Muscle layer of colon (tissue), 2 donors: ENCODE measurements at regions not wholly inside any gene's neighbourhood (a gene's known extent, or its start where the extent isn't known, plus 50 kb on each side); places are given as distances from the start of the nearest gene placed in this dataset.

Experiments used
- H3K27ac ChIP-seq: one replicate; pipeline ENCODE4 v1.7.0; 2013; ENCODE audit warnings: low read depth, mild to moderate bottlenecking, low read length, moderate library complexity
- H3K27me3 ChIP-seq, 2 donors: one replicate each; pipeline ENCODE4 v1.7.0; 2013; ENCODE audit warnings: low read length in 2 of 2, mild to moderate bottlenecking in 2 of 2; ENCODE audit not compliant: insufficient read depth in 2 of 2, control insufficient read depth in 1 of 2
- H3K36me3 ChIP-seq: one replicate; pipeline ENCODE4 v1.7.0; 2013; ENCODE audit warnings: mild to moderate bottlenecking, low read length; ENCODE audit not compliant: insufficient read depth
- H3K4me1 ChIP-seq: one replicate; pipeline ENCODE4 v1.7.0; 2013; ENCODE audit warnings: mild to moderate bottlenecking, low read length; ENCODE audit not compliant: insufficient read depth
- H3K4me3 ChIP-seq, 2 donors: one replicate each; pipeline ENCODE4 v1.7.0; 2013; ENCODE audit warnings: low read length in 2 of 2, low read depth in 1 of 2, mild to moderate bottlenecking in 1 of 2, moderate library complexity in 1 of 2
- H3K9ac ChIP-seq: one replicate; pipeline ENCODE4 v1.7.0; 2013; ENCODE audit warnings: low read length
- H3K9me3 ChIP-seq: one replicate; pipeline ENCODE4 v1.7.0; 2013; ENCODE audit warnings: mild to moderate bottlenecking, low read length
- donor health status: abdominal sarcoma.
- donor health status: Adenocarcinoma of cecum.

DNA sequence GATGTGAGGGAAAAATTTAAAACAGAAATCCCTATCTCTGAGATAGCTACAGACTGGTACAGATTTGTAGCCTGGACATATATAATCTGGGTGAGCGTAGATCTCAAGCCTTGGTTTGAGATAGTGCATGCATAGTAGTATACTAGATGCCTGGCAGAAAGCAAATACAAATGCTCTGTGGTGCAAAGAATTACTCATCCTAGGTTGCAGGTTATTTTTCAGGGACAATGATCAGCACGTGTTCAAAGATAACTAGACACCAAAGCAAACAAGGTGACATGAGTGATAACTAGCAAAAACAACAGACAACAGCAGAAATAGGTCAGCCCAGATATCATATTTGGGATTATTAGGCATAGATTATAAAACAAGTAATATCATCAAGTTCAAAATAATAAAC lies 292.5 kb downstream of the HLX start:
- H3K4me3 ChIP-seq: no peak overlapping the region

GRCh38 chr1:221172841-221173240 lies 293.6 kb downstream of the HLX start:
- H3K4me3 ChIP-seq: no peak overlapping the region
- no peaks in the 10 kb centered on the region for H3K27me3 ChIP-seq
- H3K36me3 ChIP-seq: no peaks in the 10 kb centered on the region
- no peak overlapping the region for H3K27ac ChIP-seq
- H3K4me1 ChIP-seq: no peaks in the 10 kb centered on the region
- H3K9me3 ChIP-seq: no peaks in the 10 kb centered on the region
- H3K9ac ChIP-seq: no peak overlapping the region

More for the DNA sequence above, 292.5 kb downstream of the HLX start:
- Histone ChIP-seq H3K9me3 (no peaks in the 10 kb centered on the region), H3K27me3 (no peaks in the 10 kb centered on the region), H3K36me3 (no peaks in the 10 kb centered on the region), H3K9ac (no peak overlapping the region), H3K27ac (no peak overlapping the region), H3K4me1 (no peaks in the 10 kb centered on the region)

- Histone ChIP-seq H3K9ac (no peak overlapping the region), H3K36me3 (no peaks in the 10 kb centered on the region), H3K27me3 (no peaks in the 10 kb centered on the region), H3K4me1 (no peaks in the 10 kb centered on the region), H3K4me3 (no peak overlapping the region), H3K27ac (no peak overlapping the region), H3K9me3 (no peaks in the 10 kb centered on the region)
These were observed 295.2 kb downstream of the HLX start for GRCh38 chr1:221174330-221174993.

DNA sequence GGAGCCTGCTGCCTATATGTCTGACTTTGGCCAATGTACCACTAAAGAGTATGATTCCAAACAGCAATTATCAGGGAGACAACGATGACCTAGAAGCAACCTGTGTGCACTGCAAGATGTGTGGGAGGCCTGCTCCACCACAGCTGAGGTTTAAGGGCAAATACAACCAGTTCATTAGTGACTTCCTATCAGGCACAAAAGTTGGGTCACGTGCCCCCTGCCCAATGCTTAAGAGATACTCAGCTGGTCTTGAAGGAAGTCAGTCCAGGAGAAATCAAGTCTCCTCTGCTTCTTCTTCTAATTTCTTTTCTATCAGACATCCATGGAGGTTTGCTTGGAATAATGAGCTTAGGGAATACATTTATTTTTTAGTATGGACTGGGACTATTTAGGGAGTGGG lies 296.0 kb downstream of the HLX start:
- H3K9ac ChIP-seq: no peak overlapping the region
- H3K9me3 ChIP-seq: no peaks in the 10 kb centered on the region
- H3K4me1 ChIP-seq: no peaks in the 10 kb centered on the region
- H3K27me3 ChIP-seq: no peaks in the 10 kb centered on the region
- no peak overlapping the region for H3K27ac ChIP-seq
- no peak overlapping the region for H3K4me3 ChIP-seq
- no peaks in the 10 kb centered on the region for H3K36me3 ChIP-seq

DNA sequence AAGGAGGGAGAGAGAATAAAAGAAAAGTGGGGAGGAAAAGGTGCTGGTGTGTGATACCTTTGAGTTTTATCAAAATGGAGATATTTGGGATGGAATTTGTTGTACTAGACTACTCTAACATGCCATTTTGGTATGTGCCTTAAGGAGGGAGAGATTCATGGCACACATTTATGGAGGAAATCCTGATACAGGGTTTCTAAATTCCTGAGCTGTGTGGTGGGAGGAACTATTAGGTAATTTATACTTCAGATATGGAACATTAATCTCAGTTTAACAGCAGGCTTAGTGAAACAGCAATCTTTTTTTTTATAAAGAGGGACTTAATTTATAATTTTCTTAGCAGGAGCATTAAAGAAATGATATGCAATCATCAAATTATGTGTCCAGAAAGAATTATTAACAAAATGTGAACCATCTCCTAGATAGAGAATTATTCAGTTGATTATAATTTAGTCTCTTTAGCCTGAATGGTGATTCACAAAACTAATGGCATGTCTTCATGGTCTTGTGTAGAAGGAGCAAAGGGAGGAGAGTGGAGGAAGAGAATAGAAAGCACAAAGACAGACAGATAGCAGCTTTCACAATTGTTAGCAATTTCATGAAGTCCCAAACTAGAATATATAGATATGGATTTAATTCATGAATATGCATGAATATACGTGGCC lies 301.6 kb downstream of the HLX start:
- Histone ChIP-seq H3K9ac (no peak overlapping the region), H3K27ac (no peak overlapping the region), H3K4me1 (no peaks in the 10 kb centered on the region), H3K27me3 (no peaks in the 10 kb centered on the region), H3K9me3 (no peaks in the 10 kb centered on the region), H3K36me3 (no peaks in the 10 kb centered on the region), H3K4me3 (no peak overlapping the region)

DNA sequence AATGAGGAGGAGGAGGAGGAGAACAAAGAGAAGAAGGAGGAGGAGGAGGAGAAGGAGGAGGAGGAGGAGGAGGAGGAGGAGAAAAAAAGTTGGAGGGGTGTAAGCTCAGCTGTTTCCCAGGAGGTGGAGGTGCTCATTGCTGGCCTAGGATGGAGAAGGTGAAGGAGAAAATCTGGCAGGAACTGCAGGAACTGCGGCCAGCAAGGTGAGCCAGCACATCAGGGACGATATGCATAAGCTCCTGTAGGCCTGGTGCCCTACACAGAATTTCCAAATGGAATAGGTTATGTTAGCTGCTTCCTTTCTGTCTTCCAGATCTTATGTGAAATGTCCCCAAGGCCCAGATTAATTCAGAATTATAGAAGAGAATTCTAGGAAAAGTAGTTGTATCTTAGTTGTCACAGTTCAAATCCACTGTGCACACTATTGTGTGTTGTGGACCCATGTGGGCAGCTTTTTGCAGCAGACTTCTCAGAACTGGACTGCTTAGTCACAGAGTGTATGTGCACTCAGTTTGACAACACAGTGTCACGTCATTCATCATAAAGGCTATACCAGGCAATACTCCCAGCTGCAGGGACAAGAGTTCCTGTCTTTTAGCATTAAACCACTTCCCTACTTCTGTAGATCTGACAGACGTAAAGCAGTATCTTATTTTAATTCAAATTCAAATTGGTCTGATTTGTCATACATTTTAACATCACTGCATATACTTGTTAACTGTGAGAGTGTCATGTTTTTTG lies 303.7 kb downstream of the HLX start:
- H3K27me3 ChIP-seq: no peaks in the 10 kb centered on the region
- no peak overlapping the region for H3K9ac ChIP-seq
- no peaks in the 10 kb centered on the region for H3K9me3 ChIP-seq
- no peaks in the 10 kb centered on the region for H3K4me1 ChIP-seq
- H3K4me3 ChIP-seq: no peak overlapping the region
- no peaks in the 10 kb centered on the region for H3K36me3 ChIP-seq
- no peak overlapping the region for H3K27ac ChIP-seq

- Histone ChIP-seq H3K4me3 (no peak overlapping the region), H3K9me3 (no peaks in the 10 kb centered on the region), H3K36me3 (no peaks in the 10 kb centered on the region), H3K9ac (no peak overlapping the region), H3K27me3 (no peaks in the 10 kb centered on the region), H3K27ac (no peak overlapping the region), H3K4me1 (no peaks in the 10 kb centered on the region)
These were observed 305.0 kb downstream of the HLX start for GRCh38 chr1:221184131-221184794.

DNA sequence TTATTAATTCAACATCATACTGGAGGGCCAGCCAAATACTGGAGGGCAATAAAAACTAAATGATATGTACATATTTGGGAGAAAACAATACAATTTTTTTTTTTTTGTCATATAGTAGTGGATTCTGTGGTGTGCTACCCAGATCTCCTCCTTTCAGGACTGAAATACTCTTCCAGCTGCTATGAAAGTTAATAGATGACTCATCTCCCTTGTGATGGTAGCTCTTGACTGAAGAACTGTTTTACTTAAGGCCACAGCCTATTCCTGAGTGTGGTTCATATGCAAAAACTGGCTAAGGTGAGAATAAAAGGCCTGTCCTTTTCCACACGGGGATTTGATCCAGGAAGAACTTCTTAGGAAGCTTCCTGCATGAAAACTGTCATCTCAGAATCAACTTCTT lies 307.9 kb downstream of the HLX start:
- no peaks in the 10 kb centered on the region for H3K27me3 ChIP-seq
- no peak overlapping the region for H3K4me3 ChIP-seq
- no peaks in the 10 kb centered on the region for H3K4me1 ChIP-seq
- no peak overlapping the region for H3K27ac ChIP-seq
- H3K36me3 ChIP-seq: no peaks in the 10 kb centered on the region
- no peak overlapping the region for H3K9ac ChIP-seq
- H3K9me3 ChIP-seq: no peaks in the 10 kb centered on the region

DNA sequence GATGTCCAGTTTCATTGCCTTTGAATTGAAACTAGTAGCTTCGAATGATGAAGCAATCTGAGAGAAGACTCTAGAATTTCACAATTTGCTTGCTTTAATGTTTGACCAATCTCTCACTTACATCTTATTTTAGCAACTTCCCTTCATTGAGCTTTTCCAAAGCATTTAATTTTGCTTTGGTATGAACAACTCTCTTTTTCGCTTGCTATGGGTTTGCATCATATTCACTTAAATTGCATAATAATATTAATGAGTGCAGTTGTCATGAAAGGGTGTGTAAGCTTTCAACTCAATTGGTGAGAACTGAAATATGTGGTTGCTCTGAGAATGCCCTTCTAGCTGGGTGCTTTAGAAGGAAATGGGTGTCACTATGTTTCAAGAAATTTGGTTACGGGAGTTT lies 309.2 kb downstream of the HLX start:
- Histone ChIP-seq H3K36me3 (no peaks in the 10 kb centered on the region), H3K9me3 (no peaks in the 10 kb centered on the region), H3K27me3 (no peaks in the 10 kb centered on the region), H3K27ac (no peak overlapping the region), H3K4me3 (no peak overlapping the region), H3K4me1 (no peaks in the 10 kb centered on the region), H3K9ac (no peak overlapping the region)

- H3K27ac ChIP-seq: no peak overlapping the region
- no peaks in the 10 kb centered on the region for H3K36me3 ChIP-seq
- no peak overlapping the region for H3K4me3 ChIP-seq
- H3K9ac ChIP-seq: no peak overlapping the region
- H3K4me1 ChIP-seq: no peaks in the 10 kb centered on the region
- no peaks in the 10 kb centered on the region for H3K27me3 ChIP-seq
- no peaks in the 10 kb centered on the region for H3K9me3 ChIP-seq
These were observed 311.0 kb downstream of the HLX start for GRCh38 chr1:221190249-221190648.

- Histone ChIP-seq H3K4me3 (no peak overlapping the region), H3K9ac (no peak overlapping the region), H3K27me3 (no peaks in the 10 kb centered on the region), H3K36me3 (no peaks in the 10 kb centered on the region), H3K4me1 (no peaks in the 10 kb centered on the region), H3K27ac (no peak overlapping the region), H3K9me3 (no peaks in the 10 kb centered on the region)
These were observed 312.8 kb downstream of the HLX start for GRCh38 chr1:221192055-221192454.
